ENCODE measurements at regions not wholly inside any gene's neighbourhood (a gene's known extent, or its start where the extent isn't known, plus 50 kb on each side); places are given as distances from the start of the nearest gene placed in this dataset.

- H3K4me3 ChIP-seq (ENCODE audit: low read depth, low read length), result no peak overlapping the region
- DNase-seq (ENCODE audit: low read depth), result no peak
- no peak for TF ChIP-seq CTCF (IDR thresholded peaks at IDR 0.05; ENCODE audit: control insufficient read depth, extremely low read depth, insufficient read depth)
Observed at GRCh38 chr3:7879572-7879971, 622.1 kb upstream of the LMCD1 start.

- TF ChIP-seq CTCF (IDR thresholded peaks at IDR 0.05; ENCODE audit: control insufficient read depth, extremely low read depth, insufficient read depth), result no peak
- no peak overlapping the region for H3K4me3 ChIP-seq (ENCODE audit: low read depth, low read length)
- no peak for DNase-seq (ENCODE audit: low read depth)
Observed at GRCh38 chr3:7881946-7882345, 619.7 kb upstream of the LMCD1 start.

- H3K4me3 ChIP-seq (ENCODE audit: low read depth, low read length), result no peak overlapping the region
- no peak for TF ChIP-seq CTCF (IDR thresholded peaks at IDR 0.05; ENCODE audit: control insufficient read depth, extremely low read depth, insufficient read depth)
- no peak for DNase-seq (ENCODE audit: low read depth)
Observed at GRCh38 chr3:7897655-7898054, 604.0 kb upstream of the LMCD1 start.

GRCh38 chr3:7913283-7913682, 588.3 kb upstream of the LMCD1 start:
- TF ChIP-seq CTCF (IDR thresholded peaks at IDR 0.05; ENCODE audit: control insufficient read depth, extremely low read depth, insufficient read depth), result no peak
- no peak for DNase-seq (ENCODE audit: low read depth)
- no peak overlapping the region for H3K4me3 ChIP-seq (ENCODE audit: low read depth, low read length)

GRCh38 chr3:7915356-7915755, 586.3 kb upstream of the LMCD1 start:
- no peak for TF ChIP-seq CTCF (IDR thresholded peaks at IDR 0.05; ENCODE audit: control insufficient read depth, extremely low read depth, insufficient read depth)
- H3K4me3 ChIP-seq (ENCODE audit: low read depth, low read length), result no peak overlapping the region
- no peak for DNase-seq (ENCODE audit: low read depth)

- DNase-seq (ENCODE audit: low read depth), result no peak
- H3K4me3 ChIP-seq (ENCODE audit: low read depth, low read length), result no peak overlapping the region
- no peak for TF ChIP-seq CTCF (IDR thresholded peaks at IDR 0.05; ENCODE audit: control insufficient read depth, extremely low read depth, insufficient read depth)
Observed at GRCh38 chr3:7917443-7918151, 584.0 kb upstream of the LMCD1 start.

- DNase-seq (ENCODE audit: low read depth), result no peak
- no peak overlapping the region for H3K4me3 ChIP-seq (ENCODE audit: low read depth, low read length)
- no peak for TF ChIP-seq CTCF (IDR thresholded peaks at IDR 0.05; ENCODE audit: control insufficient read depth, extremely low read depth, insufficient read depth)
Observed at GRCh38 chr3:7920211-7920610, 581.4 kb upstream of the LMCD1 start.

All from LNCaP clone FGC (cell line).